Transverse colon (tissue), 4 donors: ENCODE measurements at regions not wholly inside any gene's neighbourhood (a gene's known extent, or its start where the extent isn't known, plus 50 kb on each side); places are given as distances from the start of the nearest gene placed in this dataset.

ENCODE experiments used
- DNase-seq: peaks from one replicate; pipeline ENCODE4 v3.0.0-alpha.2; 2019
- H3K27ac ChIP-seq, 4 donors: fragments of 200-600 bp; sonication (generic); 2 replicates each; pipeline ENCODE4 v1.5.1; 2016 to 2018; ENCODE audit warnings: inconsistent platforms in 4 of 4
- H3K27me3 ChIP-seq: fragments of 200-600 bp; sonication (generic); 2 replicates; pipeline ENCODE4 v1.5.1; 2017; ENCODE audit warnings: inconsistent platforms
- H3K36me3 ChIP-seq, 4 donors: fragments of 200-600 bp; sonication (generic); 2 replicates each; pipeline ENCODE4 v1.5.1; 2017 to 2019; ENCODE audit warnings: inconsistent platforms in 4 of 4
- H3K4me1 ChIP-seq, 4 donors: fragments of 200-600 bp; sonication (generic); 2 replicates each; pipeline ENCODE4 v1.5.1; 2017 to 2020; ENCODE audit warnings: inconsistent platforms in 4 of 4
- H3K4me3 ChIP-seq, 4 donors: fragments of 200-600 bp; sonication (generic); 1 replicate in 1 of 4; 2 replicates in 3 of 4; pipeline versions ENCODE4 v1.5.1 to v1.6.1; 2017 to 2019; ENCODE audit warnings: inconsistent platforms in 4 of 4
- H3K9me3 ChIP-seq, 2 donors: fragments of 200-600 bp; sonication (generic); 2 replicates each; pipeline ENCODE4 v1.5.1; 2017 to 2019; ENCODE audit warnings: inconsistent platforms in 2 of 2
- CTCF ChIP-seq, 5 experiments: fragments of 200-600 bp in 3 of 5; fragments of 450-650 bp in 2 of 5; sonication (generic) in 3 of 5; IDR thresholded peaks; 1 replicate in 2 of 5; 2 replicates in 3 of 5; pipeline ENCODE4 v1.5.1; 2016 to 2017; ENCODE audit warnings: antibody characterized with exemption in 5 of 5, inconsistent platforms in 3 of 5, mild to moderate bottlenecking in 2 of 5, moderate library complexity in 1 of 5
- EP300 ChIP-seq: sonication (generic); formaldehyde crosslinking; IDR thresholded peaks from one replicate; pipeline ENCODE4 v1.6.1; 2017; ENCODE audit warnings: antibody characterized with exemption, low read depth
- POLR2A ChIP-seq: fragments of 450-650 bp; IDR thresholded peaks from one replicate; pipeline ENCODE4 v1.6.1; 2016; ENCODE audit warnings: antibody characterized with exemption, mild to moderate bottlenecking, moderate library complexity
- POLR2AphosphoS5 ChIP-seq, 3 donors: sonication (generic); formaldehyde crosslinking; IDR thresholded peaks; one replicate each; pipeline ENCODE4 v1.6.1; 2016; ENCODE audit warnings: antibody characterized with exemption in 3 of 3
- WGBS, 2 donors: methylation state at CpG; one replicate each; pipeline ENCODE4 v1.1.5; 2018; ENCODE audit warnings: low coverage in 1 of 2; 5-methylcytosine and 5-hydroxymethylcytosine counted together
- in situ Hi-C, 4 donors: fragments of 200-750 bp; cut with MboI; loops; one replicate each; pipeline versions ENCODE4 v1.15.0 to v1.15.1; 2017; ENCODE audit warnings: low sequenced_read_pairs in 3 of 4, low pct_ligation_motif_present in 1 of 4, low pct_unique_long_range_greater_than_20kb in 1 of 4
- intact Hi-C: fragments of 100-400 bp; cut with DNase I; formaldehyde crosslinking; loops from one replicate; pipeline ENCODE4 v1.15.1; 2023; ENCODE audit warnings: low total_unique reads

DNA sequence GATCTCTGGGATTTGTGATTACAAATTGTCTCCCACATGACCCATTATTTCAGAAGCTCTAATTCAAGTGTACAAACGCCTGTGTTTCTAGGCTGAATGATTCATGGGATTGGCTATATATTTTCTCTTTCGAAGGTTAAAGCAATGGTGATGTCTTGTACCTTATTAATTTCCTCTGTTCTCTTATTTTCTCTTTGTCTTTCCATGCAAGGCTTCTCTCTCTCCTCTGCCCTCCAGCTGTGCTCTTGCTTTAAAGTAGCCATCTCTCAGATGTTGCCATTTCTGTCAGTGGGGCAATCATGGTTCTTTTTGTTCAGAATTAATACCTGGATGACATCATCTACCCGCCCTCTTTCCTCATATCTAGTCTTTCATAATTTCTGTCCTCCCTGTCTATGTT, 184.3 kb upstream of the ATP10B start:
- intact Hi-C loops: no loop called here
- TF ChIP-seq EP300: no peak
- TF ChIP-seq POLR2AphosphoS5 (IDR thresholded peaks at IDR 0.05): no peak
- TF ChIP-seq POLR2A: no peak
- TF ChIP-seq CTCF (IDR thresholded peaks at IDR 0.05): no peak
- in situ Hi-C loops: no loop called here
- Histone ChIP-seq H3K36me3 (no peaks in the 10 kb centered on the region), H3K4me1 (no peaks in the 10 kb centered on the region), H3K27ac (no peak overlapping the region), H3K9me3 (no peaks in the 10 kb centered on the region), H3K27me3 (no peaks in the 10 kb centered on the region), H3K4me3 (no peak overlapping the region)
- no peak for DNase-seq
- 60 to 83% methylated on average over 3 of the region's 3 CpGs for WGBS, 2 donors

GRCh38 chr5:161034451-161034850, 182.4 kb upstream of the ATP10B start:
- TF ChIP-seq POLR2AphosphoS5 (IDR thresholded peaks at IDR 0.05) (no peak), CTCF (IDR thresholded peaks at IDR 0.05) (no peak), POLR2A (no peak), EP300 (no peak)
- in situ Hi-C loops: no loop called here
- no peaks in the 10 kb centered on the region for H3K9me3 ChIP-seq
- no peak overlapping the region for H3K27ac ChIP-seq
- WGBS, 2 donors: 25 to 65% methylated on average over 1 of the region's 1 CpG
- H3K27me3 ChIP-seq: no peaks in the 10 kb centered on the region
- no peak for DNase-seq
- intact Hi-C loops: no loop called here
- no peak overlapping the region for H3K4me3 ChIP-seq
- no peaks in the 10 kb centered on the region for H3K4me1 ChIP-seq
- H3K36me3 ChIP-seq: no peaks in the 10 kb centered on the region

- Histone ChIP-seq H3K27ac (no peak overlapping the region), H3K36me3 (no peaks in the 10 kb centered on the region), H3K9me3 (no peaks in the 10 kb centered on the region), H3K4me3 (no peak overlapping the region), H3K4me1 (no peaks in the 10 kb centered on the region), H3K27me3 (no peaks in the 10 kb centered on the region)
- DNase-seq: no peak
- no peak for TF ChIP-seq EP300
- TF ChIP-seq CTCF (IDR thresholded peaks at IDR 0.05): no peak
- TF ChIP-seq POLR2A: no peak
- no peak for TF ChIP-seq POLR2AphosphoS5 (IDR thresholded peaks at IDR 0.05)
- in situ Hi-C loops (no loop called here), intact Hi-C loops (no loop called here)
- WGBS, 2 donors: 44 to 52% methylated on average over 3 of the region's 3 CpGs
Observed at GRCh38 chr5:161030229-161030628, 178.2 kb upstream of the ATP10B start.

- no peaks in the 10 kb centered on the region for H3K9me3 ChIP-seq
- in situ Hi-C loops: no loop called here
- no peaks in the 10 kb centered on the region for H3K27me3 ChIP-seq
- intact Hi-C loops: no loop called here
- TF ChIP-seq POLR2AphosphoS5 (IDR thresholded peaks at IDR 0.05) (no peak), POLR2A (no peak), EP300 (no peak), CTCF (IDR thresholded peaks at IDR 0.05) (no peak)
- no peak for DNase-seq
- H3K27ac ChIP-seq: no peak overlapping the region
- H3K4me1 ChIP-seq: no peaks in the 10 kb centered on the region
- H3K36me3 ChIP-seq: no peaks in the 10 kb centered on the region
- H3K4me3 ChIP-seq: no peak overlapping the region
Observed at GRCh38 chr5:161027763-161028162, 175.8 kb upstream of the ATP10B start.
